T-helper 1 cell treated with Interleukin-12 subunit alpha and Interleukin-12 subunit beta and Interleukin-4 antibody, amounts not matched to agents 30 μg/mL and 1 μg/mL, for 36 hours (primary cell): ENCODE measurements at regions not wholly inside any gene's neighbourhood (a gene's known extent, or its start where the extent isn't known, plus 50 kb on each side); places are given as distances from the start of the nearest gene placed in this dataset.
"Not testable (repeated sequence)": the region's sequence is repeated elsewhere in the genome, so short reads cannot be mapped to it uniquely, and the experiment has no call there.

ENCODE experiments used
- H3K27ac Mint-ChIP-seq: one replicate; pipeline ENCODE4 v1.8.0; 2021; ENCODE audit warnings: mild to moderate bottlenecking, mixed read lengths
- H3K27me3 Mint-ChIP-seq: one replicate; pipeline ENCODE4 v1.8.0; 2021; ENCODE audit warnings: low read depth, mixed read lengths
- H3K36me3 Mint-ChIP-seq: one replicate; pipeline ENCODE4 v1.8.0; 2021; ENCODE audit warnings: low read depth, mixed read lengths
- H3K4me1 Mint-ChIP-seq: one replicate; pipeline ENCODE4 v1.8.0; 2021; ENCODE audit warnings: low read depth, mixed read lengths
- H3K4me3 Mint-ChIP-seq: one replicate; pipeline ENCODE4 v1.8.0; 2021; ENCODE audit warnings: mild to moderate bottlenecking, moderate library complexity, mixed read lengths
- H3K9me3 Mint-ChIP-seq: one replicate; pipeline ENCODE4 v1.8.0; 2021; ENCODE audit warnings: mixed read lengths

DNA sequence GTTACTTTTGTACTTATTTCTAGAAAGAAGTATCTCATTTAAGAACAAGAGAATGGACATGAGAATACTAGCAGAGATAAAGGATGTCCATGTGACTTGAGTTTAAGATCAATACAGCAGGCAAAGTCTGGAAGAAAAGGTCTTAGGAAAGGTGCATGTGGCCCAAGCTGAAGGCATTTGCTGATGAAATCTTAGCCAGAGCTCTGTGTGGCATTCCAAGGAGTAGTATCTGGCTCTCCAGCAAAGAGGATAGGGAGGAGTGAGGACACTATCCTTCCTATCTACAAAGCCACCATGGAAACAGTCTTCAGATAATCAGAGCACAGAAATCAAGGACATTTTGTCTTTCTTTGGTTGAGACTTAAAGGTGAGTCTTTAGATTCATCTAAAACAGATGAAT, 244.1 kb upstream of the RGMB start:
- H3K27me3 Mint-ChIP-seq: no peaks in the 10 kb centered on the region
- H3K27ac Mint-ChIP-seq: no peak overlapping the region

DNA sequence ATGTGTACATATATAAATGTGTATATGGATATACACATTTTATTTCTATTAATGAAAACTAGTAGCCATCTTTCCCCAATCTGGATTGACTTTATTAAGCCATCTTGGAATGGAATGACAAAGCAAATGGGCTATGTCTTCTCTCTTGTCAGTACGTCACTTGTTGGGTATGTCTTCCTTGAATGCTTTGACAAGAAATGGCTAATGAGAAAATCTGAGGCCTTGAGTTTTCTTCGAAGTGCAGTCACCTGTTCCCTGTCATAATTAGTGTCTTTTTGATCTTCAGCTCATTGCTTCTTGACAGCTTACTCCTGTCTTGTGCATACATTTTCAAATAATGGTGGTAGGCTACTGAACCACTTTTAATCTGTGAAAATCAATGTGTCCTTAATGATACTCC, 243.2 kb upstream of the RGMB start:
- H3K27ac Mint-ChIP-seq: no peak overlapping the region

More for the DNA sequence above, 244.1 kb upstream of the RGMB start:
- no peak overlapping the region for H3K4me3 Mint-ChIP-seq
- H3K9me3 Mint-ChIP-seq: no peaks in the 10 kb centered on the region
- no peaks in the 10 kb centered on the region for H3K4me1 Mint-ChIP-seq
- no peaks in the 10 kb centered on the region for H3K36me3 Mint-ChIP-seq

DNA sequence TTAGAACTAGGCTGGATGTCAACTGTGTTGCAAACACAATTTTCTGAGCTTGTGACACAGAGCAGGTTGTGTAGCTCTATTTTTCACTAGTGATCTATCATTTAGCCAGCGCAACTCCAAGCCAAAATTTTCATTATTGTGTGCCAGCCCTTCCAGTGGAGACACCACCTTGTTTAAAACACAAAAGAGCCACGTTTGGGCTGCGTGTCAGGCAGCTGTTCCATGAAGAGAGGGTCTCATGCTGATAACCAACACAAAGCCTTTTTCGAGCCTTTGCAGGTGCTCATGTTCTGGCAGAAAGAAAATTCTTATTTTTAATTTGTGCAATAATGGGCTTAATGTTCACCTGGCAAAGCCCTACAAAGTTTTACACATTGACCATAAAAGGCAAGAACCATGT, 237.6 kb upstream of the RGMB start:
- Mint-ChIP-seq H3K27me3 (no peaks in the 10 kb centered on the region), H3K4me3 (no peak overlapping the region), H3K27ac (no peak overlapping the region), H3K36me3 (no peaks in the 10 kb centered on the region), H3K4me1 (no peaks in the 10 kb centered on the region), H3K9me3 (peaks cover 3% of the 10 kb centered on the region)

More for the DNA sequence above, 243.2 kb upstream of the RGMB start:
- Mint-ChIP-seq H3K9me3 (no peaks in the 10 kb centered on the region), H3K36me3 (no peaks in the 10 kb centered on the region), H3K4me3 (no peak overlapping the region), H3K4me1 (no peaks in the 10 kb centered on the region), H3K27me3 (no peaks in the 10 kb centered on the region)

DNA sequence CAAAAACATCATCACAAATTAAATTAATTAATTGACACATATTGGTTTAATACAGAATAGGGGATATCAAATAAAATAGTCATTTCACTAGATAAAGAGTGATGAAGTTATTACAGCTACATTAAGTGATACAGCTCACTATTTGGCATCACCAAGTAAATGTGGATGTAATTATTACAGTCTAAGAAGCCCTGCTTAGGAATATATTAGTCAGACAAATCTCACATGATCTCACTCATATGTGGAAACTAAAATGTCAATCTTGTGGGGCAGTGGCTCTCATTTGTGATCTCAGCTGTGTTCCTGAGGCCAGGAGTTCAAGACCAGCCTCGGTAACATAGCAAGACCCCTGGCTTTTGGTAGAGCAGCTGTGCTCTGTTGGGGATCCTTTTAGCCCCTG, 233.4 kb upstream of the RGMB start:
- Mint-ChIP-seq H3K4me1 (no peaks in the 10 kb centered on the region), H3K9me3 (peaks cover 18% of the 10 kb centered on the region), H3K27ac (no peak overlapping the region), H3K4me3 (no peak overlapping the region), H3K36me3 (no peaks in the 10 kb centered on the region), H3K27me3 (no peaks in the 10 kb centered on the region)

DNA sequence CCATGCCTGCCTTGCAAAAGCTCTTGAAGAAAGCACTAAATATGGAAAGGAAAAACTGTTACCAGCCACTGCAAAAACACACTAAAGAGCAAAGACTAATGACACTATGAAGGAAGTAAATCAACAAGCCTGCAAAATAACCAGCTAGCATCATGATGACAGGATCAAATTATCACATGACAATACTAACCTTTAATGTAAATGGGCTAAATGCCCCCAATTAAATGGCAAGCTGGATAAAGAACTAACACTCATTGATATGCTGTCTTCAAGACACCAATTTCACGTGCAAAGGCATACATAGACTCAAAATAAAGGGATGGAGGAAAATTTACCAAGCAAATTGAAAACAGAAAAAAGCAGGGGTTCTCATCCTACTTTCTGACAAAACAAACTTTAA, 231.8 kb upstream of the RGMB start:
- H3K9me3 Mint-ChIP-seq: peaks cover 18% of the 10 kb centered on the region
- H3K27ac Mint-ChIP-seq: no peak overlapping the region
- H3K4me1 Mint-ChIP-seq: no peaks in the 10 kb centered on the region
- no peak overlapping the region for H3K4me3 Mint-ChIP-seq
- H3K36me3 Mint-ChIP-seq: no peaks in the 10 kb centered on the region
- no peaks in the 10 kb centered on the region for H3K27me3 Mint-ChIP-seq

DNA sequence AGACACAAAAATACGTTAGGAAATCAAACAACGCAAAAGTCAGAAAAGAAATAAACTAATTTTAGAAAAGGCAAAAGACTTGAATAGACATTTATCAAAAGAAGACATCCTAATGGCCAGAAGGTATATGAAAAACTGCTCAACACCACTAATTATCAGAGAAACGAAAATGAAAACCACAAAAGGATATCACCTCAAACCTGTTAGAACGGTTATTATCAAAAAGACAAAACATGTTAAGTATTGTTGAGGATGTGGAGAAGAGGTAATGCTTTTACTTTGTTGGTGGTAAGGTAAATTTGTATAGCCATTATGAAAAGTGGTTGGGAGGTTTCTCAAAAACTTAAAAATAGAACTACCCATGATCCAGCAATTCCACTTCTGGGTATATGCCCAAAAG, 230.0 kb upstream of the RGMB start:
- no peaks in the 10 kb centered on the region for H3K36me3 Mint-ChIP-seq
- no peaks in the 10 kb centered on the region for H3K4me1 Mint-ChIP-seq
- H3K4me3 Mint-ChIP-seq: no peak overlapping the region
- no peak overlapping the region for H3K27ac Mint-ChIP-seq
- no peaks in the 10 kb centered on the region for H3K27me3 Mint-ChIP-seq
- H3K9me3 Mint-ChIP-seq: peaks cover 18% of the 10 kb centered on the region

DNA sequence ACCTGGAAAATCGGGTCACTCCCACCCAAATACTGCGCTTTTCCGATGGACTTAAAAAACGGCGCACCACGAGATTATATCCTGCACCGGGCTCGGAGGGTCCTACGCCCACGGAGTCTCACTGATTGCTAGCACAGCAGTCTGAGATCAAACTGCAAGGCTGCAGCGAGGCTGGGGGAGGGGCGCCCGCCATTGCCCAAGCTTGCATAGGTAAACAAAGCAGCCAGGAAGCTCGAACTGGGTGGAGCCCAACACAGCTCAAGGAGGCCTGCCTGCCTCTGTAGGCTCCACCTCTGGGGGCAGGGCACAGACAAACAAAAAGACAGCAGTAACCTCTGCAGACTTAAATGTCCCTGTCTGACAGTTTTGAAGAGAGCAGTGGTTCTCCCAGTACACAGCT, 226.5 kb upstream of the RGMB start:
- not testable (repeated sequence) for H3K4me3 Mint-ChIP-seq, H3K9me3 Mint-ChIP-seq, H3K27me3 Mint-ChIP-seq, H3K36me3 Mint-ChIP-seq, H3K27ac Mint-ChIP-seq, H3K4me1 Mint-ChIP-seq

DNA sequence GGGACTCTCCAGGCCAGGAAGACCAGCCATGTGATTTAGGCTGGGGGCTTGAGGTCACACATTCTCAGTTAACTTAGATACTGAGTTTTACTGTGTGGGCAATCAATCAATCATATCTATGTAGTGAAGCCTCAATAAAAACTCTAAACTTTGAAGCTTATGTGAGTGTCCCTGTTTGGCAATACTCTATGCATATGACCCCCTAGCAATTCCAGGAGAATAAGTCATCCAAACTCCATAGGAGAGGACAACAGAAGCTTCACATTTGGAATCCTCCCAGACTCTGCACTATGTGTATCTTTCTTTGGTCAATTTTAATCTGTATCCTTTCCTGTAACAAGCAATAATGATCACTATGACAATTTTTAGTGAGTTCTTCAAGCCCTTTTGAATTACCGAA, 216.8 kb upstream of the RGMB start:
- H3K27ac Mint-ChIP-seq: no peak overlapping the region
- no peaks in the 10 kb centered on the region for H3K9me3 Mint-ChIP-seq
- H3K4me3 Mint-ChIP-seq: no peak overlapping the region
- no peaks in the 10 kb centered on the region for H3K4me1 Mint-ChIP-seq
- no peaks in the 10 kb centered on the region for H3K27me3 Mint-ChIP-seq
- H3K36me3 Mint-ChIP-seq: no peaks in the 10 kb centered on the region

DNA sequence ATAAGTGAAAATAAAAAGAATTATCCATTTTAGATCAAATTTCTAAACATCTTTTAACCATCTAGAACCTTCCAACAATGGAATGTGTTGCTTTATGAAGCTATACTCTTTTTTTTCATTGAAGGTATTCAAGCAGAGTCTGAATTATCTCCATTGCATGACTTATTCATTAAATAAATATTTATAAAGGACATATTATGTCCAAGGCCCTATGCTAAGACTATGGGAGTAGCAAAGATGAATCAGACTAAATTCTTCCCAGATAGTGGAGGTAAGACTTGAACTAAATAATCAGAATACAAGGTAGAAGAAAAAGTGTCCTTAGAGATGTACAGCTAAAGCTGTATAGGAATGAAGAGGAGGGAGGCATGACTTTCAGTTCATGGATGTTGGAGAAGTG, 215.5 kb upstream of the RGMB start:
- Mint-ChIP-seq H3K27me3 (no peaks in the 10 kb centered on the region), H3K9me3 (no peaks in the 10 kb centered on the region), H3K4me3 (no peak overlapping the region), H3K4me1 (no peaks in the 10 kb centered on the region), H3K27ac (no peak overlapping the region), H3K36me3 (no peaks in the 10 kb centered on the region)

DNA sequence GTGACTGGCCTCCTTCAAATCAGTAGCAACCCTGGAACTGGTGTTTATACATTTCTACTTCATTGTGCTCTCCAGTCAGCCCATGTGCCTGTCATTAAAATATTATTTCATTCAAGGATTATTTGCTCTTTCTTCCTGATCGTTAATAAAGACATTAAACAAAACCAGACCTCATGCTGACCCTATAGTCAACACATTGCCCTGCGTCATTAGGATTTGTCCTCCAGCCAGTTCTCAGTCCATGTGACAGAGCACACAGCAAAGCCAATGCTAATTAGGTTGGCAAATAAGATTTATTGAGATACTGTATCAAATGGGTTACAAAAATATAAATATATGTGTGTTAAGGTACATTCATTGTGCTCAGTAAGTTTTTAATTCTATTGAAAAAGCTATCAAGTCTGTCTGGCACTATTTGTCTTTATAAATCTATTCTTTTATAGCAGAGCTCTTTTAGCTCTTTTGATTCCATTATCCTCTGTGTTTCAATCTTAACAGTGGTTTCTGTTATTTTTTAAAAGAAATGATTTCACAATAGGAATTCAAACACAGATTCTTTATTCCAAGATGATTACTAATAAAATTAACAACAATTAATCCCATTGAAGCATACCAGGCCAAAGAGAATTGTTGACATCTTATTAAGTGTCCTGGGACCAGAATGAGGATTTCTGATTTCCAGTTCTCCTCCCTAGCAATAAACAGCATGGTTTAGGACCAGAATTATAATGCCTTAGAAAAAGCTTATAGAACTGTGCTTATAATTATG, 209.4 kb upstream of the RGMB start:
- peaks cover 4% of the 10 kb centered on the region for H3K9me3 Mint-ChIP-seq
- H3K36me3 Mint-ChIP-seq: no peaks in the 10 kb centered on the region
- H3K4me3 Mint-ChIP-seq: no peak overlapping the region
- no peak overlapping the region for H3K27ac Mint-ChIP-seq
- no peaks in the 10 kb centered on the region for H3K27me3 Mint-ChIP-seq
- no peaks in the 10 kb centered on the region for H3K4me1 Mint-ChIP-seq

DNA sequence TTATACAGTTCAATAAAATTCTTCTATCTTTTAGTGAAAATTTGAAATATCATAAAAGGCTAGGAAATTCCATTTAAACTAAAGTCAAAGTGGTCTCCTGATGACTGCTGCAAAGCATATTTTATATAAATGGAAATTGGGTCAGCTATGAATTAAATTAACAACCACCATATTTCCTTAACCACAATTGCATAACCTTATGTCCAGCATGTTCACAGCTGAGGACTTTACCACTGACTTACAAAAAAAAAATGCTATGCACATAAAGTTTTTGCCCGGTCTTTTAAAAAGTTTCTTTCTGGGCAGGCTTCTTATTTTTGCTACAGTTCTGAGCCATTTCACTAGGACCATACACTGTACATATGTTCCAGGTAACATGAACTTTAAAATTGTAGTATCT, 208.6 kb upstream of the RGMB start:
- Mint-ChIP-seq H3K27me3 (no peaks in the 10 kb centered on the region), H3K27ac (no peak overlapping the region), H3K9me3 (peaks cover 4% of the 10 kb centered on the region), H3K4me1 (no peaks in the 10 kb centered on the region), H3K36me3 (no peaks in the 10 kb centered on the region), H3K4me3 (no peak overlapping the region)

DNA sequence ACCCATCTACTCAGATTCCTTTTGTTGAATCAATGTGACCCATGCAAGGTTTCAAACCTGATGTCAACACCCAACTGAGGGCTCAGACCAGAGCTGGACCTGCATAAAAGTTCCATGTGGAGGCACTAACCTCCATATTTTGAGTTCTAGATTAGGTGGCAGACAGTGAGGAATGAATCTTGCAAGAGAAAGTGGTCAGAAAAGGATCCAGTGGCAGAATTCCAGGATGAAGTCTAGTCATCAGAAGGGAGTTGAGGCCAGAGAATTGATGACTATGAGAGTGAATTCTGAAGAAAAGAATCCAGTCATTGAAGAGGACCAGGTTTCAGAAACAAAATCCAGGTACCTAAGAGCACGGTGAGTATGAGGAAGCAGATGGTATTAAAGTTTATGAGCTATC, 205.1 kb upstream of the RGMB start:
- no peak overlapping the region for H3K4me3 Mint-ChIP-seq
- H3K27ac Mint-ChIP-seq: no peak overlapping the region
- H3K36me3 Mint-ChIP-seq: no peaks in the 10 kb centered on the region
- H3K4me1 Mint-ChIP-seq: no peaks in the 10 kb centered on the region
- peaks cover 4% of the 10 kb centered on the region for H3K9me3 Mint-ChIP-seq
- no peaks in the 10 kb centered on the region for H3K27me3 Mint-ChIP-seq

DNA sequence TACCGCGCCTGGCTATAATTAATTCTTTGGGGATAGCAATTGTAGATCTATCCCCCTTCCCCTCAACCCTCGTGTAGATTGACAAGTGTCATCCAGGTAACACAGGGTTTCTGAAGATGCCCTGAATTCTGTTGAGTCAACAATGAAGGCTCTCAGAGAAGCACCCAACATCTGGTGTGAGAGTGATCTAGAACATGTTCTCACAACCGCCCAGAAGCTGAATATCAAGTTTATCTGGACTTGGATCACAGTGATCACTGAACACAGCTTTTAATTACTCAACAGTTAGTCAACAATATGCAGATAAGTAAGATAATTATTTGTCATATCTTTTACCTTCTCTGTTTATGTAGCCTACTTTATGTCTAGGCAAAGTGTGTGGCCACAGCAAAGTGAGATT, 204.2 kb upstream of the RGMB start:
- no peaks in the 10 kb centered on the region for H3K4me1 Mint-ChIP-seq
- no peaks in the 10 kb centered on the region for H3K27me3 Mint-ChIP-seq
- no peak overlapping the region for H3K27ac Mint-ChIP-seq
- H3K9me3 Mint-ChIP-seq: peaks cover 4% of the 10 kb centered on the region
- no peaks in the 10 kb centered on the region for H3K36me3 Mint-ChIP-seq
- H3K4me3 Mint-ChIP-seq: no peak overlapping the region

DNA sequence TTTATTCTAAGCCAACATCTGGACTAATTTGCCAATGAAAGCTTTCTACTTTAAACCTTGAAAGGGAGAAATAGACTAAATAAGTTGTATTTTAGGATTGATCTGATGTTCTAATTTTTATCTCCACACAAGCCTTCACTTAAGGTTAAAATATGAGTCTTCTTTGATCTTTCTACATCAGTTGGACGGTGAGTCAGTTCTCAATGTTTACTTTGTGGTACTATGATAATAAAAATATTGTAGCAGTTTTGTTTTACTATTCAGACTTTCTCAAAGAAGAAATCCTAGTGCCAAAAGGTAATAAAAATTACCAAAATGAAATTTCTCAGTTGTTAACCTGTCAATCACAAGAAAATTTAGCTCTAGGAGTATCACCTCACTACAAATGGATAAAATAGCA, 203.5 kb upstream of the RGMB start:
- H3K36me3 Mint-ChIP-seq: no peaks in the 10 kb centered on the region
- H3K27me3 Mint-ChIP-seq: no peaks in the 10 kb centered on the region
- H3K4me3 Mint-ChIP-seq: no peak overlapping the region
- no peaks in the 10 kb centered on the region for H3K4me1 Mint-ChIP-seq
- no peak overlapping the region for H3K27ac Mint-ChIP-seq
- peaks cover 4% of the 10 kb centered on the region for H3K9me3 Mint-ChIP-seq

DNA sequence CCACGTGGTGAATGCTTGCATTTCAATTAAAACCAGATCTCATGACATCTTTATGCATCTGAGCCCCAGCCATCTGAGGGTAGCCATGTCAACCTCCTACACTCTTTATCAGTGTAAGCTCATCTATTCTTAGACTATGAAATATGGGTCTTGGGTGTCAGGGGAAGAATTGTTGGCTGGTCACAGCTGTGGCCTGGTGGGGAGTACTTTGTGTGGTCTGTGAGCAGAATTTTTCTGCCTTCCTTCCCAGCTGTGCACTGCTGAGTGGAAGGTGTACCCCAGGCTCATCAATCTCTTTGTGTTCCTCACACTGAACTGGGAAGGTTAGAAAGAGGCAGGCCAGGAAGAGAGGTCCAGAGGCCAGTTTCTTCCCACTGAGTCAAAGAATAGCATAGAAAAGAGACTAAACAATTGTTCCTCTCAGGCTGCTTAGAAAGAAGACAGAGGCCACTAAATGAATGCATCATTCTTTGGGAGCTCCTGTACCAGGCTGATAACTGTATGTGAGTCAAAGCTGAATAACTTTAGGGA, 202.7 kb upstream of the RGMB start:
- Mint-ChIP-seq H3K27ac (no peak overlapping the region), H3K36me3 (no peaks in the 10 kb centered on the region), H3K27me3 (no peaks in the 10 kb centered on the region), H3K9me3 (peaks cover 4% of the 10 kb centered on the region), H3K4me3 (no peak overlapping the region), H3K4me1 (no peaks in the 10 kb centered on the region)
